Cardiac muscle cell (in vitro differentiated cells and primary cell): ENCODE measurements at regions not wholly inside any gene's neighbourhood (a gene's known extent, or its start where the extent isn't known, plus 50 kb on each side); places are given as distances from the start of the nearest gene placed in this dataset.

Experiments
- DNase-seq, 2 donors: peaks; one replicate each; pipeline versions ENCODE4 v3.0.0 to v3.0.0-alpha.2; 2010 to 2017; ENCODE audit warnings: low read depth in 1 of 2, low spot score in 1 of 2
- H3K27ac ChIP-seq: fragments of 200-600 bp; sonication (generic); 2 replicates; pipeline ENCODE4 v1.5.1; 2016
- H3K27me3 ChIP-seq: fragments of 200-600 bp; sonication (generic); 2 replicates; pipeline ENCODE4 v1.6.0; 2016; ENCODE audit warnings: control low read depth
- H3K36me3 ChIP-seq: fragments of 200-600 bp; sonication (generic); 2 replicates; pipeline ENCODE4 v1.5.1; 2016; ENCODE audit warnings: control low read depth
- H3K4me1 ChIP-seq: fragments of 200-600 bp; sonication (generic); 2 replicates; pipeline ENCODE4 v1.8.1; 2017; ENCODE audit warnings: low read depth, mild to moderate bottlenecking, mixed run types
- H3K4me3 ChIP-seq: fragments of 200-600 bp; sonication (generic); 2 replicates; pipeline ENCODE4 v1.5.1; 2016; ENCODE audit warnings: mild to moderate bottlenecking
- H3K9me3 ChIP-seq: fragments of 200-600 bp; sonication (generic); 2 replicates; pipeline ENCODE4 v1.5.1; 2017; ENCODE audit warnings: low read depth, mild to moderate bottlenecking, control low read depth
- TF ChIP-seq, protein P1 (sequence below): IDR thresholded peaks from 2 replicates; pipeline ENCODE4 v1.5.1; 2012; ENCODE audit warnings: low read depth, mild to moderate bottlenecking, low read length

DNA sequence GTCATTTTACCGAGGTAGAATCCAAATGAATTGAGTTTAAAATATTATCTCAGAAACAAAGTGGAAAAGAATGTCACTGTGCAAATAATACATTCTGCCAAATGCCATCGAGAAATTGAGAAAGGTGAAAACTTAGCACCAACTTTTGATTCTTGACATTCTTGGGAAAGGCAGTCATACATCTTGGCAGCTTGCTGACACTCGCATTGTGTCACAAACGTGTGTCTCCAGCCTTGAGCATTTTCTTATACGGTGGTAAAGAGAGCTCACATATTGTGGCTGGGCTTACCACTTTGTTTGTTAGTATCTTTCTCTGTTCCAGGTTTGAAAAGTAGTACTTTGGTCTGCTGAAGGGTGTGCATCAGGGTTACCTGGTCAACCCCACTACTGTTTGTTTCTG lies 1456.1 kb downstream of the BRINP3 start:
- Histone ChIP-seq H3K4me1 (no peaks in the 10 kb centered on the region), H3K27me3 (no peaks in the 10 kb centered on the region), H3K27ac (no peak overlapping the region), H3K36me3 (no peaks in the 10 kb centered on the region), H3K4me3 (no peak overlapping the region), H3K9me3 (no peaks in the 10 kb centered on the region)
- no peak for DNase-seq
- TF ChIP-seq, protein P1, sequence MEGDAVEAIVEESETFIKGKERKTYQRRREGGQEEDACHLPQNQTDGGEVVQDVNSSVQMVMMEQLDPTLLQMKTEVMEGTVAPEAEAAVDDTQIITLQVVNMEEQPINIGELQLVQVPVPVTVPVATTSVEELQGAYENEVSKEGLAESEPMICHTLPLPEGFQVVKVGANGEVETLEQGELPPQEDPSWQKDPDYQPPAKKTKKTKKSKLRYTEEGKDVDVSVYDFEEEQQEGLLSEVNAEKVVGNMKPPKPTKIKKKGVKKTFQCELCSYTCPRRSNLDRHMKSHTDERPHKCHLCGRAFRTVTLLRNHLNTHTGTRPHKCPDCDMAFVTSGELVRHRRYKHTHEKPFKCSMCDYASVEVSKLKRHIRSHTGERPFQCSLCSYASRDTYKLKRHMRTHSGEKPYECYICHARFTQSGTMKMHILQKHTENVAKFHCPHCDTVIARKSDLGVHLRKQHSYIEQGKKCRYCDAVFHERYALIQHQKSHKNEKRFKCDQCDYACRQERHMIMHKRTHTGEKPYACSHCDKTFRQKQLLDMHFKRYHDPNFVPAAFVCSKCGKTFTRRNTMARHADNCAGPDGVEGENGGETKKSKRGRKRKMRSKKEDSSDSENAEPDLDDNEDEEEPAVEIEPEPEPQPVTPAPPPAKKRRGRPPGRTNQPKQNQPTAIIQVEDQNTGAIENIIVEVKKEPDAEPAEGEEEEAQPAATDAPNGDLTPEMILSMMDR = no peak

DNA sequence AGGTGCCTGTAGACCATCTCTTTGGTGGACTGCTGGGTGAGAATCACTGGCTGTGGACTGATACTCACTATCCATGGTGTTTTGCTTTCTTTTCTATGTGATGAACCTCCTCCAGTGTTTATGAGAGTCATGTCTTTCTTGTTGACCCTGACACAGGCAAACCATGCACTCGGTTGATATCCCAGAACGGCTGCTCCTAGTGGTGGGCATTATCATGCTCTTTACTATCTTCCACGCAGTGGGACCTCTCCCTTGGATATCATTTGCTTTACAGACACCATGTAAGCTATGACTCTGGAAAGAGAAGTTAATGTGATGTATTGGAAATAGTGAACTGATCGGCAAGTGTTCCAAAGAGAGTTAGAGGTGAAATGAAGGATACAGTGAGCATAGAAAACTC lies 1455.6 kb downstream of the BRINP3 start:
- no peaks in the 10 kb centered on the region for H3K4me1 ChIP-seq
- H3K4me3 ChIP-seq = no peak overlapping the region
- TF ChIP-seq, protein P1 = no peak

DNA sequence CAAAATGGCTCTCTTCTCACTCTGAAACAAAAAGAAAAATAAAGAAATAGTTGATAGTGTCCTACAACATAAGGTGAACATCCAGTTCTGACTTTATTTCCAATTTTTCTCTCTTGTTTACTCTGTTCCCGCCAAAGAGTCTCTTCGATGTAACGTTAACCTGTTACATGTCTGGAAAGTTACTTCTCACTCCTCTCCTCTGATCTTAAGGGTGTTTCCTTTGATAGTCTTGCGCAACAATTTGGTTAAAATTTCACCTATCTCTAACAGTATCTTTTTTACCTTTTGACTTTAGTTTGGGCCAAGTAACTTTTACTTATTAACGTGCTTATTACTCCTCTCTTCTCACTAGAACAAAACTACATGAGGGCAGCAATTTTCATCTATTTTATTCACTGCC lies 1450.2 kb downstream of the BRINP3 start:
- no peak for DNase-seq
- Histone ChIP-seq H3K36me3 (no peaks in the 10 kb centered on the region), H3K9me3 (no peaks in the 10 kb centered on the region), H3K27ac (no peak overlapping the region), H3K4me3 (no peak overlapping the region), H3K27me3 (no peaks in the 10 kb centered on the region), H3K4me1 (no peaks in the 10 kb centered on the region)
- TF ChIP-seq, protein P1 = no peak

More for the DNA sequence above, 1455.6 kb downstream of the BRINP3 start:
- Histone ChIP-seq H3K27me3 (no peaks in the 10 kb centered on the region), H3K36me3 (no peaks in the 10 kb centered on the region), H3K9me3 (no peaks in the 10 kb centered on the region), H3K27ac (no peak overlapping the region)
- DNase-seq = no peak

DNA sequence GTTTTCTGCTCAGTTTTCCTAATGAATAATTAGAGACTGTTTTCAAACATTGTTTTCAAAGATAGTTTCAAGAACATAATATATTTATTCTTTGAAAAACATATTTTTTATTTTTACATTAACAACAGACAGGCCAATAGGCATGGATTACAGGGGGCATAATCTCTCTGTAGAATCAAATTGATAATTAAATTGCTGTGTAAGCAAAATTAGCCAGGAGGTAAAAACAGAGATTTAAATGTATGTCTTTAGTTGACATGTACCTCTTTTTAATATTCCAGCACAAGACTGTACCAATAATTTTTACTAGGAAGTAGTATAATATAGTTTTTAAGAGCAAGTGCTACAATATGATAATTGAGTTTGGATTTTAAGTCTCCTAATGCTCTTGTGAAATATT lies 1444.5 kb downstream of the BRINP3 start:
- H3K36me3 ChIP-seq = no peaks in the 10 kb centered on the region
- no peaks in the 10 kb centered on the region for H3K27me3 ChIP-seq
- H3K4me3 ChIP-seq = no peak overlapping the region
- TF ChIP-seq, protein P1 = no peak
- H3K27ac ChIP-seq = no peak overlapping the region
- H3K4me1 ChIP-seq = no peaks in the 10 kb centered on the region
- no peaks in the 10 kb centered on the region for H3K9me3 ChIP-seq
- DNase-seq = no peak

DNA sequence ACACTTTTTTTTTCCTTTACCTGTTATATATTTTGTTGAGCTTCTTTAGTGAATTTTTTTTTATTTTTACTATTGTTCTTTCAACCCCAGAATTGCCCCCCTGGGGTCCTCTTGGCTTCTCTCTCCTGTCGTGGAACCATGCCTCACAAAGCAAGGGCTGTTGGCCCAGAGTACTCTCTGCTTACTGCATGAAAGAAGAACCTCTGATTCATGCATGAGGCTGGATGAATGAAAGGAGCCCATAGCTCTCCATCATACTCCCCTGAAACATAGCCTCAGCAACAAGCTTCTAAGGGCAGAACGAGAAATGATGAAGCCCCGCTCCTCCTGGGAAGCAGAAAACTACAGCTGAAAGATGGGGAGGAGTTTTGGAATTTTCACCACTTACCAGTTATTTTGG lies 1441.0 kb downstream of the BRINP3 start:
- Histone ChIP-seq H3K27me3 (no peaks in the 10 kb centered on the region), H3K27ac (no peak overlapping the region), H3K4me3 (no peak overlapping the region), H3K4me1 (no peaks in the 10 kb centered on the region), H3K36me3 (no peaks in the 10 kb centered on the region), H3K9me3 (no peaks in the 10 kb centered on the region)
- TF ChIP-seq, protein P1 = no peak
- no peak for DNase-seq

DNA sequence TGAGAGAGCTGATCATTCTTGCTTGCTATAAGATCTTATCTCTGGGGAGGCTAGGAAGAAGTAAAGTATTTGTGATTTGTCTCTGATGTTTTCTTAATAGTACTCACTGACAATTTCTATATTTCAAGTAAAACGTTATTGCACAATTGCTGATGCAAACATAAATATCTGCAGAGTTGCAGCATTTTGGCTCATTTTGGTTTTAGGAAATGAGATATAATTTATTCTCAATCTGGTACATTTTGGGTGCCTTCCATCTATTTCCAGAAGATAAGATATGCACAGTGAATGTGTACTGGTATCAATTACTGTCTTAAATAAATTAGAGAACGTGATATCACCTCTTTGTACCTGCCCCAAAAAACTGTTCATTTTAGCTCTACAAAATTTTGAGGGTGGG lies 1431.5 kb downstream of the BRINP3 start:
- H3K9me3 ChIP-seq = no peaks in the 10 kb centered on the region
- TF ChIP-seq, protein P1 = no peak
- H3K27me3 ChIP-seq = no peaks in the 10 kb centered on the region

More for the DNA sequence above, 1431.5 kb downstream of the BRINP3 start:
- H3K36me3 ChIP-seq = no peaks in the 10 kb centered on the region
- H3K27ac ChIP-seq = no peak overlapping the region
- no peak for DNase-seq
- H3K4me1 ChIP-seq = no peaks in the 10 kb centered on the region
- no peak overlapping the region for H3K4me3 ChIP-seq
